HCT116 (cell line): ENCODE measurements at regions not wholly inside any gene's neighbourhood (a gene's known extent, or its start where the extent isn't known, plus 50 kb on each side); places are given as distances from the start of the nearest gene placed in this dataset.

Source experiments
- ATAC-seq: fragments of 200-7000 bp; cut with Tn5 transposase; 2 replicates; pipeline ENCODE4 v1.9.1; 2020; ENCODE audit warnings: mild to moderate bottlenecking, moderate library complexity
- BruUV-seq: library from RNA; stranded (reverse); fragments of 400-500 nt; replicated peaks from 2 replicates; lab custom pipeline; 2021; lab: Mats Ljungman, UMichigan
- CTCF ChIA-PET: fragments of 300-600 bp; sonication (Branson Sonifier 250); formaldehyde crosslinking; loops from one replicate; lab custom pipeline; 2021; ENCODE audit warnings: antibody characterized with exemption; lab: Charles Lee
- POLR2A ChIA-PET: fragments of 300-600, 350-600 bp; sonication (Branson Sonifier 250); formaldehyde crosslinking; loops from one replicate; lab custom pipeline; 2021; ENCODE audit warnings: antibody characterized with exemption; lab: Charles Lee
- RAD21 ChIA-PET, 2 experiments: fragments of 300-600 bp; sonication (Branson Sonifier 250); formaldehyde crosslinking; loops; one replicate each; lab custom pipeline; 2023; ENCODE audit warnings: low total read pairs in 2 of 2; ENCODE audit not compliant: uncharacterized antibody in 2 of 2, unreplicated experiment in 2 of 2, low non-redundant PET in 1 of 2; lab: Charles Lee
- DNase-seq: peaks from one replicate; pipeline ENCODE4 v3.0.0-alpha.2; 2010; ENCODE audit warnings: low read depth, low spot score
- H2AFZ ChIP-seq: fragments of 200-600 bp; shearing (Covaris generic), sonication (generic); 2 replicates; pipeline ENCODE4 v1.6.1; 2017; ENCODE audit warnings: low read depth, mixed run types, mixed read lengths, antibody characterized with exemption, low read length; ENCODE audit not compliant: poor library complexity, severe bottlenecking
- H3K27ac ChIP-seq: 2 replicates; pipeline ENCODE4 v1.5.1; 2012; ENCODE audit warnings: low read depth, low read length
- H3K27me3 ChIP-seq: fragments of 200-600 bp; sonication (generic); 2 replicates; pipeline ENCODE4 v1.6.1; 2016; ENCODE audit warnings: mixed run types, low read length, mixed read lengths; ENCODE audit not compliant: insufficient read depth
- H3K36me3 ChIP-seq, 2 experiments: fragments of 200-500 bp in 1 of 2; fragments of 200-600 bp in 1 of 2; sonication (Bioruptor generic) in 1 of 2; sonication (generic) in 1 of 2; 2 replicates each; pipeline versions ENCODE4 v1.5.1 to v1.6.1; 2014 to 2016; ENCODE audit warnings: low read length in 2 of 2, inconsistent platforms in 1 of 2, mixed read lengths in 1 of 2, mixed run types in 1 of 2; ENCODE audit not compliant: insufficient read depth in 2 of 2, control insufficient read depth in 1 of 2
- H3K4me1 ChIP-seq, 2 experiments: fragments of 200-600 bp in 1 of 2; sonication (generic) in 1 of 2; 2 replicates each; pipeline versions ENCODE4 v1.5.1 to v1.6.1; 2012 to 2017; ENCODE audit warnings: low read length in 2 of 2, inconsistent platforms in 1 of 2, mild to moderate bottlenecking in 1 of 2, mixed read lengths in 1 of 2, mixed run types in 1 of 2, moderate library complexity in 1 of 2; ENCODE audit not compliant: insufficient read depth in 2 of 2, control insufficient read depth in 1 of 2
- H3K4me2 ChIP-seq: fragments of 200-600 bp; sonication (generic); 2 replicates; pipeline ENCODE4 v1.6.1; 2017; ENCODE audit warnings: mixed run types, low read length, mixed read lengths
- H3K4me3 ChIP-seq, 2 experiments: fragments of 200-600 bp in 1 of 2; sonication (generic) in 1 of 2; replicated peaks in 1 of 2; 2 replicates each; pipeline ENCODE4 v1.5.1; 2011 to 2016; ENCODE audit warnings: low read length in 2 of 2, control low read depth in 1 of 2, low read depth in 1 of 2, mild to moderate bottlenecking in 1 of 2, mixed read lengths in 1 of 2, mixed run types in 1 of 2
- H3K79me2 ChIP-seq: fragments of 200-600 bp; sonication (generic); 2 replicates; pipeline ENCODE4 v1.6.1; 2017; ENCODE audit warnings: mild to moderate bottlenecking, mixed run types, low read length, moderate library complexity, mixed read lengths; ENCODE audit not compliant: insufficient read depth
- H3K9ac ChIP-seq: fragments of 200-600 bp; sonication (generic); 2 replicates; pipeline ENCODE4 v1.6.1; 2016; ENCODE audit warnings: low read length, mixed read lengths
- H3K9me2 ChIP-seq: fragments of 200-600 bp; sonication (generic), shearing (Covaris generic); 2 replicates; pipeline ENCODE4 v1.6.1; 2017; ENCODE audit warnings: mixed run types, mild to moderate bottlenecking, moderate library complexity; ENCODE audit not compliant: insufficient read depth
- H3K9me3 ChIP-seq, 2 experiments: fragments of 200-500 bp in 1 of 2; fragments of 200-600 bp in 1 of 2; sonication (Bioruptor generic) in 1 of 2; sonication (generic) in 1 of 2; 2 replicates each; pipeline ENCODE4 v1.6.1; 2014 to 2017; ENCODE audit warnings: low read length in 2 of 2, mixed read lengths in 2 of 2, inconsistent platforms in 1 of 2, low read depth in 1 of 2, mild to moderate bottlenecking in 1 of 2, mixed run types in 1 of 2, moderate library complexity in 1 of 2; ENCODE audit not compliant: control insufficient read depth in 1 of 2, insufficient read depth in 1 of 2
- H4K20me1 ChIP-seq: fragments of 200-600 bp; sonication (generic), shearing (Covaris generic); 2 replicates; pipeline ENCODE4 v1.6.1; 2017; ENCODE audit warnings: mixed run types, mild to moderate bottlenecking, moderate library complexity; ENCODE audit not compliant: insufficient read depth
- CBX3 ChIP-seq: IDR thresholded peaks from 2 replicates; pipeline ENCODE4 v1.6.1; 2012; ENCODE audit warnings: low read depth
- CEBPB ChIP-seq: IDR thresholded peaks from 2 replicates; pipeline ENCODE4 v1.6.1; 2012; ENCODE audit warnings: low read depth
- EZH2 ChIP-seq: fragments of 200-600 bp; sonication (generic); IDR thresholded peaks from 2 replicates; pipeline ENCODE4 v1.6.1; 2017; ENCODE audit warnings: antibody characterized with exemption, mixed run types
- EZH2phosphoT487 ChIP-seq: fragments of 200-600 bp; IDR thresholded peaks from 2 replicates; pipeline ENCODE4 v1.6.1; 2018; ENCODE audit warnings: antibody characterized with exemption, borderline replicate concordance
- FOSL1 ChIP-seq: IDR thresholded peaks from 2 replicates; pipeline ENCODE4 v1.6.1; 2012; ENCODE audit warnings: low read depth
- JUND ChIP-seq: IDR thresholded peaks from 2 replicates; pipeline ENCODE4 v1.6.1; 2012
- MAX ChIP-seq: IDR thresholded peaks from 2 replicates; pipeline ENCODE4 v1.6.1; 2012
- POLR2A ChIP-seq: IDR thresholded peaks from 2 replicates; pipeline ENCODE4 v1.7.0; 2011; ENCODE audit warnings: borderline replicate concordance; ENCODE audit not compliant: insufficient read depth, insufficient read length; ENCODE audit errors: extremely low read depth
- POLR2AphosphoS5 ChIP-seq: IDR thresholded peaks from 2 replicates; pipeline ENCODE4 v1.6.1; 2011; ENCODE audit warnings: mild to moderate bottlenecking, low read depth, low read length, moderate library complexity
- RAD21 ChIP-seq: IDR thresholded peaks from 2 replicates; pipeline ENCODE4 v1.6.1; 2012; ENCODE audit warnings: low read depth, mild to moderate bottlenecking
- REST ChIP-seq: IDR thresholded peaks from 2 replicates; pipeline ENCODE4 v1.6.1; 2012; ENCODE audit warnings: low read depth
- SIN3A ChIP-seq: IDR thresholded peaks from 2 replicates; pipeline ENCODE4 v1.6.1; 2012; ENCODE audit warnings: low read depth
- SP1 ChIP-seq: IDR thresholded peaks from 2 replicates; pipeline ENCODE4 v1.6.1; 2012; ENCODE audit warnings: low read depth
- TCF7L2 ChIP-seq: IDR thresholded peaks from 2 replicates; pipeline ENCODE4 v1.7.0; 2011; ENCODE audit warnings: borderline replicate concordance, inconsistent platforms; ENCODE audit not compliant: insufficient read depth, insufficient read length; ENCODE audit errors: extremely low read depth
- ZBTB33 ChIP-seq: IDR thresholded peaks from 2 replicates; pipeline ENCODE4 v1.6.1; 2011; ENCODE audit warnings: mild to moderate bottlenecking, low read length, moderate library complexity; ENCODE audit not compliant: insufficient replicate concordance; ENCODE audit errors: extremely low read depth
- ZNF274 ChIP-seq: fragments of 200-500 bp; sonication (Bioruptor generic); IDR thresholded peaks from 2 replicates; pipeline ENCODE4 v1.6.1; 2014; ENCODE audit warnings: mild to moderate bottlenecking, low read depth, low read length, inconsistent platforms
- intact Hi-C: fragments of 100-400 bp; cut with micrococcal nuclease; formaldehyde crosslinking; loops from 2 replicates; pipeline ENCODE4 v1.10.0; 2022
- TF ChIP-seq, protein P1 (sequence below): IDR thresholded peaks from 2 replicates; pipeline ENCODE4 v1.6.1; 2012

- no peaks in the 10 kb centered on the region for H3K79me2 ChIP-seq
- TF ChIP-seq CEBPB = no peak
- no peak for TF ChIP-seq TCF7L2
- no peak for TF ChIP-seq JUND
- TF ChIP-seq, protein P1, sequence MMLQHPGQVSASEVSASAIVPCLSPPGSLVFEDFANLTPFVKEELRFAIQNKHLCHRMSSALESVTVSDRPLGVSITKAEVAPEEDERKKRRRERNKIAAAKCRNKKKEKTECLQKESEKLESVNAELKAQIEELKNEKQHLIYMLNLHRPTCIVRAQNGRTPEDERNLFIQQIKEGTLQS = no peak
- TF ChIP-seq SIN3A = no peak
- no peak for TF ChIP-seq SP1
- no peak for TF ChIP-seq CBX3
- no peak for TF ChIP-seq EZH2
- TF ChIP-seq MAX = no peak
- no peak for TF ChIP-seq POLR2A
- TF ChIP-seq REST = no peak
- TF ChIP-seq RAD21 = no peak
- no peak for TF ChIP-seq POLR2AphosphoS5
- TF ChIP-seq ZBTB33 = no peak
- TF ChIP-seq FOSL1 = no peak
- no peak for TF ChIP-seq ZNF274
- no peak for TF ChIP-seq EZH2phosphoT487
- intact Hi-C loops = no loop called here
- POLR2A ChIA-PET = interaction anchor here (0.7 to 0.8 kb wide), 3 partner anchors 19 to 293 kb away, joined by 3 to 4 read pairs (median 3); partner anchors contain the start of gene CCNH
- no peaks in the 10 kb centered on the region for H3K9me2 ChIP-seq
- CTCF ChIA-PET = no interaction called here
- peak overlapping the region; percentile 51; the same call in 1 of the 2 replicates for H3K27ac ChIP-seq
- H3K4me3 ChIP-seq = no peak overlapping the region; a peak in 1 of 4 replicates
- H3K9me3 ChIP-seq = no peaks in the 10 kb centered on the region
- H3K27me3 ChIP-seq = no peaks in the 10 kb centered on the region
- DNase-seq = no peak
- no peak overlapping the region for H3K9ac ChIP-seq
- no peaks in the 10 kb centered on the region for H3K36me3 ChIP-seq
- no TSS peak for BruUV-seq
- peak overlapping the region; percentile 58 for H3K4me2 ChIP-seq
- H3K4me1 ChIP-seq = peaks cover 18 to 51% of the 10 kb centered on the region in 2 experiments
- RAD21 ChIA-PET = no interaction called here
- ATAC-seq = no peak
- no peaks in the 10 kb centered on the region for H4K20me1 ChIP-seq
- H2AFZ ChIP-seq = peak overlapping the region; percentile 46
Measured at GRCh38 chr5:87119588-87119987, 148.1 kb upstream of the RASA1 start.
